SK-N-SH treated with all-trans-retinoic acid at 6 μM for 48 hours (cell line): ENCODE measurements at regions not wholly inside any gene's neighbourhood (a gene's known extent, or its start where the extent isn't known, plus 50 kb on each side); places are given as distances from the start of the nearest gene placed in this dataset.

Source experiments
- ARNTL ChIP-seq: fragments of 450-650 bp; formaldehyde crosslinking; IDR thresholded peaks from 2 replicates; pipeline ENCODE4 v1.5.0; 2020; ENCODE audit warnings: low read depth, mild to moderate bottlenecking, moderate library complexity, borderline replicate concordance
- CREB5 ChIP-seq: fragments of 250-450 bp; sonication (Bioruptor Pico); IDR thresholded peaks from 2 replicates; pipeline ENCODE4 v1.5.1; 2020; ENCODE audit warnings: low read depth, mild to moderate bottlenecking, moderate library complexity
- CSDC2 ChIP-seq: fragments of 250-450 bp; sonication (Bioruptor Pico); IDR thresholded peaks from 2 replicates; pipeline ENCODE4 v1.5.0; 2020; ENCODE audit warnings: mild to moderate bottlenecking, moderate library complexity
- CSRNP3 ChIP-seq: fragments of 250-450 bp; sonication (Bioruptor Pico); IDR thresholded peaks from 2 replicates; pipeline ENCODE4 v1.5.1; 2021; ENCODE audit warnings: mild to moderate bottlenecking, moderate library complexity
- ISL1 ChIP-seq: fragments of 250-450 bp; sonication (Bioruptor Pico); IDR thresholded peaks from 2 replicates; pipeline ENCODE4 v2.1.2; 2022; ENCODE audit warnings: mild to moderate bottlenecking, moderate library complexity
- OSR1 ChIP-seq: fragments of 250-450 bp; sonication (Bioruptor Pico); IDR thresholded peaks from 2 replicates; pipeline ENCODE4 v1.8.0; 2022; ENCODE audit warnings: moderate library complexity, mild to moderate bottlenecking, inconsistent platforms
- PATZ1 ChIP-seq: fragments of 250-450 bp; sonication (Bioruptor Pico); IDR thresholded peaks from 2 replicates; pipeline ENCODE4 v1.8.0; 2020; ENCODE audit warnings: mild to moderate bottlenecking, moderate library complexity, borderline replicate concordance
- POU6F1 ChIP-seq: fragments of 250-450 bp; sonication (Bioruptor Pico); IDR thresholded peaks from 2 replicates; pipeline ENCODE4 v1.8.0; 2021; ENCODE audit warnings: low read depth, mild to moderate bottlenecking, moderate library complexity, borderline replicate concordance
- RARB ChIP-seq: fragments of 250-450 bp; sonication (Bioruptor Pico); IDR thresholded peaks from 2 replicates; pipeline ENCODE4 v1.8.0; 2021; ENCODE audit warnings: mild to moderate bottlenecking, moderate library complexity
- TCF4 ChIP-seq: fragments of 250-450 bp; sonication (Bioruptor Pico); IDR thresholded peaks from 2 replicates; pipeline ENCODE4 v1.8.0; 2021; ENCODE audit warnings: mild to moderate bottlenecking, moderate library complexity, borderline replicate concordance
- TOX ChIP-seq: fragments of 250-450 bp; sonication (Bioruptor Pico); IDR thresholded peaks from 2 replicates; pipeline ENCODE4 v1.8.0; 2021; ENCODE audit warnings: mild to moderate bottlenecking, moderate library complexity, borderline replicate concordance
- ZNF70 ChIP-seq: fragments of 450-650 bp; formaldehyde crosslinking; IDR thresholded peaks from 2 replicates; pipeline ENCODE4 v1.5.0; 2020; ENCODE audit warnings: mild to moderate bottlenecking, moderate library complexity
- ZNF8 ChIP-seq: fragments of 450-650 bp; formaldehyde crosslinking; IDR thresholded peaks from 2 replicates; pipeline ENCODE4 v1.5.0; 2020; ENCODE audit warnings: mild to moderate bottlenecking, moderate library complexity

GRCh38 chr13:111620166-111620565, 299.7 kb downstream of the TEX29 start:
- TF ChIP-seq PATZ1 (CRISPR knock-in tag) = no peak
- no peak for TF ChIP-seq RARB
- TF ChIP-seq CSDC2 = no peak
- TF ChIP-seq OSR1 = no peak
- no peak for TF ChIP-seq CSRNP3 (CRISPR knock-in tag)
- TF ChIP-seq CREB5 (CRISPR knock-in tag) = no peak
- TF ChIP-seq TCF4 = no peak
- no peak for TF ChIP-seq ARNTL (CRISPR knock-in tag)
- TF ChIP-seq POU6F1 (CRISPR knock-in tag) = no peak
- TF ChIP-seq ZNF8 = no peak
- no peak for TF ChIP-seq ZNF70
- TF ChIP-seq TOX (CRISPR knock-in tag) = no peak
- no peak for TF ChIP-seq ISL1 (CRISPR knock-in tag)
